ENCODE measurements at regions not wholly inside any gene's neighbourhood (a gene's known extent, or its start where the extent isn't known, plus 50 kb on each side); places are given as distances from the start of the nearest gene placed in this dataset.

DNA sequence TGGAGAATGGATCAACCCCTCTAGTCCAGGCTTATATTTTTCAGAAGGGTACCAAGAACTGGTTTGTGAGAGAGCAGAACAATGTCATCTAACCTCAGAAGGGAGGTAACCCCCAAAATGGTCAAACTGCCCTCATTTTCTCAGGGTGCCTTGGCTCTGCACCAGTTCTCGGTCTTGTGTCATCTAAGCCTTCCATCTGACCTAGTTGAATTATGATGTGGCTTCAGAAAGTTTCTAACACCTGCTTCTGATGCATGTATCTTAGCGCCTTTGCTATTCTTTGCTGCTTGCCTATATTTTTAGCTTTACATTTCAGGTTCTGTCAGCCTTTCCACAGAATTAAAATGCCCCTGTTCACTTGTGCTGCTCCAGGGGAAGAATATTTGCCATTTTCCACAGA lies 91.7 kb upstream of the E2F8 start:
- TF ChIP-seq YY1 (IDR thresholded peaks at IDR 0.05; ENCODE audit: insufficient read depth, insufficient read length) (no peak), ZNF274 (IDR thresholded peaks at IDR 0.05; ENCODE audit: low read depth, low read length) (no peak)
